ENCODE measurements at regions not wholly inside any gene's neighbourhood (a gene's known extent, or its start where the extent isn't known, plus 50 kb on each side); places are given as distances from the start of the nearest gene placed in this dataset.

GRCh38 chr9:38227656-38228055 is 158.6 kb upstream of the SHB start:
- peak; percentile 62 for DNase-seq (ENCODE audit: low read depth, low spot score)

DNA sequence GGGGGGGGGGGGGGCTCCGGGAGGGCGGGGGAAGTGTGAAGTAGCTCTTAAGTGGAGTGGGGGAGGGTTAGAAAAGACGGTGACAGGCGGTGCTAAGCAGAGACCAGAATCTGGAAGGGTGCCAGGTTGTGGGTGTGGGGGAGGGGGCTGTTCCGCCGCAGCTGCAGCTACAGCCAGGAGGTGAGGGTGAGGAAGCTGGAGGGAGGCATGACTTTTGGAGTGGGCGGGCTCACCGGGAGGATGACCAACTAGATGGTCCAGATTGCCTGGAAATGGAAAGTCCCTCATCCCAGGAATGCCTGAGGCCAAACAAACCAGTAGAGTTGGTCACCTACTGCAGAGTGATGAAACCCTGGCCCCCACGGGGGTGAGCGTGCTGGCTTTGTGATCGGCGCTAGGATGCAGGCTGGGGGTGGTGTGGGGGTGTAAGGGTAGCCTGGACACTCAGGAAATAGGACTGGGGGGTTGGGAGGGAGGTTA is 158.1 kb upstream of the SHB start:
- peak; percentile 97 for DNase-seq (ENCODE audit: low read depth, low spot score)

- peak; percentile 81 for DNase-seq (ENCODE audit: low read depth, low spot score)
Measured at GRCh38 chr9:38226491-38226951, 157.5 kb upstream of the SHB start.

- no peak for DNase-seq (ENCODE audit: low read depth, low spot score)
Measured at GRCh38 chr9:38224941-38225340, 155.9 kb upstream of the SHB start.

GRCh38 chr9:38216572-38216971 is 147.5 kb upstream of the SHB start:
- DNase-seq (ENCODE audit: low read depth, low spot score) = no peak

- no peak for DNase-seq (ENCODE audit: low read depth, low spot score)
Measured at GRCh38 chr9:38215465-38215864, 146.4 kb upstream of the SHB start.

DNA sequence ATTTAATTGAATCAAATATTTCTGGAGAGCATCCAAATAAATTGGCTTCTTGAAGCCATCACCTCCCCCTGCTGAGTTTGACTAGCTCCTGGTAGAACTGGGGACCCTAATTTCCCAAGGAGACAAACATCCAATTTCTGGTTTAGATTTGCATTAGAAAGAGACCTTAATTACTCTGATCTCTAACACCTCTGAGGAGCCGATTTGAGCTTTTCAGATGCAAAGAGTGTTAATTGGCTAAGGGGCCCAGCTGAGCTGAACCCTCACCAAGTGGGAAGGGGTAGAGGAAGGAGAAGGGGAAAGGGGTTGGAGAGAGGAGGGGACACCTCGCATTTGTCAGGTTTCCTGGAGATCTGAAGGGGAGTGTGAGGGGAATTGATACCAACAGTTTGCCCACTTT is 145.4 kb upstream of the SHB start:
- peak; percentile 85 for DNase-seq (ENCODE audit: low read depth, low spot score)

DNA sequence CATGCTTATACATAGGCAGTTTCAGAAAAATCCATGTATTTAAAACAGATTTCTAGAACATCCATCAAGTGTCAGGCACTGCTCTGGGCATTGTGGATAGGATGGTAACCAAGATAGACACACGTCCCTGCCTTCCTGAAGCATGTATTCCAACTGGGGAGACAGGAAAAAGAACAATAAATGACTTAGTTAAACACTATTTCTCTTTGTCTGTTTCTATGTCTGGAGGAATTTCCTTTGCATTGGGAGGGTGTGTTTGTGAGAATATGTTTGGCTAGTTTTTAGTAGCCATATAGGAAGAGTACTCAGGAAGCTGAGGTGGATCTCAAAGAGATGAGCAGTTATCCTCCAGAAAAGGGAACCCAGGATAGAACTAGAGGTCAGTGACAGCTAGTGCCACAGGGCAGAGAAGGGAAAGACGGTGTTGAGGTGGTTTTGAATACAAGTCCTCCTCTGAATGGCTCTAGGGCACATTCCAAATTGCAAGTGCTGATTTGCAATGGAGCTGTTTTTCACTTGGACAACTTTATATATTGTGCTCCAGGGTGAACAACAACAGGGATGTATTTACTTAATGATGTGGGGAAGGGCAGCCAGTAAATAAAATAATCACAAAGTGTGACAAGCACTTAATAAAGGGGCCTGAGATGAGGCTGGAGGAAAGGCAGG is 144.7 kb upstream of the SHB start:
- peak; percentile 69 for DNase-seq (ENCODE audit: low read depth, low spot score)

GRCh38 chr9:38212016-38212415 is 143.0 kb upstream of the SHB start:
- DNase-seq (ENCODE audit: low read depth, low spot score) = no peak

- DNase-seq (ENCODE audit: low read depth, low spot score) = no peak
Measured at GRCh38 chr9:38211002-38211401, 142.0 kb upstream of the SHB start.

- no peak for DNase-seq (ENCODE audit: low read depth, low spot score)
Measured at GRCh38 chr9:38208206-38208901, 139.3 kb upstream of the SHB start.

GRCh38 chr9:38207247-38207778 is 138.3 kb upstream of the SHB start:
- DNase-seq (ENCODE audit: low read depth, low spot score) = no peak

DNA sequence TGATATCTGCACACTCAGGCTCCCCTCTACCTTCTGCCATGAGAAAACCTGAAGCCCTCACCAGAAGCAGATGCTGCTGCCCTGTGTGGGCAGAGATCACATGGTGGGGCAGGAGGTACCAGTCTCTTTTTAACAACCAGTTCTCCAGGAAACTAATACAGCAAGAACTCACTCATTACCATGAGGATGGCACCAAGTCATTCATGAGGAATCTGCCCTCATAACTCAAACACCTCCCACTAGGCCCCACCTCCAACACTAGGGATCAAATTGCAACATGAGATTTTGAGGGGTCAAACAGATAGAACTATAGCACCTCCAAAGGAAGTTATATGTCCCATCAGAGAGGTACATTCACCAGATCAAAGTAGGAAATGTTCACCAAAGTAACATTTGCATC is 136.3 kb upstream of the SHB start:
- no peak for DNase-seq (ENCODE audit: low read depth, low spot score)

- peak; percentile 66 for DNase-seq (ENCODE audit: low read depth, low spot score)
Measured at GRCh38 chr9:38202336-38202938, 133.4 kb upstream of the SHB start.

DNA sequence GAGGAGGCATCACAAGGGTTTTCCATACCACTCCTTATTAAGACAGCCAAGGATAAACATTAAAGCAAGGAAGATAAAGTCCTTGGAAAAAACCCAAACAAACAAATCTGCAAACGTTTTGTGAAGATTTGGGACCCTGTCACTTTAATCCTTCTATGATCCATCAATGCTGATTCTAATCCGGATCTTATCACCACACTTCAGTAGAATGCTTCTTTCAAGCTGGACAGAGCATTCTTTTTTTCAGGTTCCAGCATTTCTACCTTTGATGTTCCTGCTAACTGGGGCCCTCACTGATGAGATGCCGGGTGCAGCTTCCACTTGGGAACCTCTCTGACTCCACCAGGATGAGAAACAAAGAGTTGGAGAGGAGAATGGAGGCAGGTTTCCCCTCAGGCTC is 132.8 kb upstream of the SHB start:
- peak; percentile 55 for DNase-seq (ENCODE audit: low read depth, low spot score)

DNA sequence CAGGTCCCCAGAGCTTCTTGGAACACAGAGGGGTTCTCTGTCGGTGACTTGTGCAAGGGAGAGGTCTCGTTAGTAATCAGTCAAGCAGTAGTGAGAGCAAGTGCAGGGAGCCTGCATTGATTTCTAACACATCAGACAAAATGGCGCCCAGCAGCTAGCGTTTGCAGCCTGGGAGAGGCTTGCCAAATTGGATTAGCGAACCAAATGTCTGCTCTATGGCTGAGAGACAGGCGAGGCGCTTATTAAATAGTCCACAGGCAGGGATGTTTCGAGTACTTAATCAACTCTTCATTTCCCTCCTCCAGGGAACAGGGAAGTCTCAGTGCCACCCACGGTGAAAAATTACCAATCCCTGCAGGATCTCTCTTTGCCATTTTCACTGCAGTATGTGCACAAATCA is 131.4 kb upstream of the SHB start:
- DNase-seq (ENCODE audit: low read depth, low spot score) = no peak

GRCh38 chr9:38198140-38198539 is 129.1 kb upstream of the SHB start:
- DNase-seq (ENCODE audit: low read depth, low spot score) = no peak

DNA sequence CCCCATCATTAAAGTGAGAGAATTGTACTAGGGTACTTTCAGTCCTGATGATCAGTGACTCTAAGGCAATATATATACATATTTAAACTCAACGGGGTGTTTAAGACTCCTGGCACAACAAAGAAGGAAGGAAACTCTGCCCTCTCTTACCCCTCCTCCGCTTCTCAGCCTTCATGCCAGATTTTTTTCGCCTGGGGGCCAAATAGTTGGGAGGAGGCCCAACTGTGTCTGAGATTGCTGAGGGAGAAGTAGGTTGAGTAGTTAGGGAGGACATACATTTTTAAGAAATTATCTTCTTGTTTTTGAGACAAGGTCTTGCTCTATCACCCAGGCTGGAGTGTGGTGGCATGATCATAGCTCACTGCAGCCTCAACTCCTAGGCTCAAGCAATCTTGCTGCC is 127.7 kb upstream of the SHB start:
- no peak for DNase-seq (ENCODE audit: low read depth, low spot score)

GRCh38 chr9:38195737-38196161 is 126.7 kb upstream of the SHB start:
- peak; percentile 74 for DNase-seq (ENCODE audit: low read depth, low spot score)

DNA sequence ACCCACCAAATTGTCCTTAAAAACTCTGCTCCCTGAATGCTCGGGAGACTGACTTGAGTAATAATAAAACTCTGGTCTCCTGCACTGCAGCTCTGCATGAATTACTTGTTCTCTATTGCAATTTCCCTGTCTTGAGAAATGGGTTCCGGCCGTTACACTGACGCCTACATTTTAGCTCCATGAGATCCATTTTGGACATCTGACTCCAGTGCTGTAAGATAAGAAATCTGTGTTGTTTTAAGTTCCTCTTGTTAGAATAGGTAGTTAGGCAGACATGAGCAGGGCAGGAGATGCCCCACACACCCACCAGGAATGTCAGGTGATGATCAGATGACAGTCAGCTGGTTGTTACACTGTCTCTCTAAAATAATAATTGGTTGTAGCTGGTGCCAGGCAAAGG is 125.8 kb upstream of the SHB start:
- DNase-seq (ENCODE audit: low read depth, low spot score) = no peak

- DNase-seq (ENCODE audit: low read depth, low spot score) = no peak
Measured at GRCh38 chr9:38192731-38193265, 123.8 kb upstream of the SHB start.

DNA sequence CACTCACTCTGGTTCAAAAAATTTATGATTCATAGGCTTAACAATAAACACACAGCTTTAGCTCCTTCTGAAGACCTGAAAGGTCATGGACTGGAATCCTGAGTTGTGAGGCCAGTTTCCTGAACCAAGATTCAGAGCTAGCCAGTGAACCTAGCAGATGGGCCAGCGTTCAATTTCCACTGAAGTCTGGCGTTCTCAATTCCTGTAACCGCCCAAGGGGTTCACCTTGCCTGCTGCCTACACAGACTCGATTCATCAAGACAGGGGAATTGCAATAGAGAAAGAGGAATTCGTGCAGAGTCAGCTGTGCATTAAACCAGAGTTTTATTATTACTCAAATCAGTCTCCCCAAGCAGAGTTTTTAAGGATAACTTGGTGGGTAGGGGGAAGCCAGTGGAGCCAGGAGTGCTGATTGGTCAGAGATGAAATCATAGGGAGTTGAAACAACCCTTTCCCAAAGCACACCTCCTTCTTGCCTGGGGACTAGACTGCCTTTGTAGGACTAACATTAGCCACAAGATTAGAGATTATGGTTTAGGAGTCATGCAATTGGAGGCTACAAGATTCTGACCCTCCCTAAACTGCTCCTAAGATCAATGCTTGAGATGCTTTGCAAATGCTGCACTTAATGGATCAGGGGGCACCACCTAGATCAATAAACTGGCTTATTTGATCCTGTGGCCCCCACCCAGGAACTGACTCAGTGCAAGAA is 117.5 kb upstream of the SHB start:
- DNase-seq (ENCODE audit: low read depth, low spot score) = no peak

Measured in ELF-1 (cell line).